ENCODE measurements at regions not wholly inside any gene's neighbourhood (a gene's known extent, or its start where the extent isn't known, plus 50 kb on each side); places are given as distances from the start of the nearest gene placed in this dataset.
"Not testable (repeated sequence)": the region's sequence is repeated elsewhere in the genome, so short reads cannot be mapped to it uniquely, and the experiment has no call there.

GRCh38 chr2:62627667-62628066 is 77.8 kb upstream of the EHBP1 start:
- Histone ChIP-seq H3K4me3 (no peak overlapping the region), H3K27ac (no peak overlapping the region), H3K27me3 (no peaks in the 10 kb centered on the region), H3K36me3 (no peaks in the 10 kb centered on the region), H3K9me3 (no peaks in the 10 kb centered on the region), H3K4me1 (no peaks in the 10 kb centered on the region)
- TF ChIP-seq CTCF (IDR thresholded peaks at IDR 0.05), result no peak
- TF ChIP-seq POLR2A (IDR thresholded peaks at IDR 0.05), result no peak
- DNase-seq, result no peak
- intact Hi-C loops (cut with DNase I), result no loop called here
- 75 to 89% methylated on average over 5 of the region's 5 CpGs for WGBS, 2 donors

GRCh38 chr2:62624855-62625254 is 80.7 kb upstream of the EHBP1 start:
- Histone ChIP-seq H3K9me3 (peaks cover 0 to 6% (median 0%) of the 10 kb centered on the region in 3 donors), H3K4me3 (no peak overlapping the region), H3K27ac (no peak overlapping the region), H3K4me1 (no peaks in the 10 kb centered on the region), H3K36me3 (no peaks in the 10 kb centered on the region), H3K27me3 (no peaks in the 10 kb centered on the region)
- intact Hi-C loops (cut with DNase I), result no loop called here
- no peak for DNase-seq
- WGBS, 2 donors, result 69 to 71% methylated on average over 3 of the region's 3 CpGs
- TF ChIP-seq CTCF (IDR thresholded peaks at IDR 0.05), result no peak
- TF ChIP-seq POLR2A (IDR thresholded peaks at IDR 0.05), result no peak

- H3K4me1 ChIP-seq; H3K36me3 ChIP-seq; H3K9me3 ChIP-seq; H3K27ac ChIP-seq; H3K4me3 ChIP-seq; H3K27me3 ChIP-seq; DNase-seq; intact Hi-C loops (cut with DNase I): not testable (repeated sequence)
- 86 to 100% methylated on average over 2 of the region's 2 CpGs for WGBS, 2 donors
Observed at GRCh38 chr2:62616486-62616885, 89.0 kb upstream of the EHBP1 start.

GRCh38 chr2:62611854-62612253 is 93.7 kb upstream of the EHBP1 start:
- H3K4me3 ChIP-seq, result no peak overlapping the region
- intact Hi-C loops (cut with DNase I), result no loop called here

GRCh38 chr2:62605471-62605870 is 99.5 kb upstream of the TMEM17 start:
- DNase-seq; intact Hi-C loops (cut with DNase I); H3K4me1 ChIP-seq; H3K27me3 ChIP-seq; H3K36me3 ChIP-seq; H3K27ac ChIP-seq; H3K4me3 ChIP-seq: not testable (repeated sequence)
- peaks cover 0 to 10% (median 0%) of the 10 kb centered on the region in 3 donors for H3K9me3 ChIP-seq
- WGBS, 2 donors, result 100% methylated on average over 1 of the region's 13 CpGs; no CpG with 5 or more reads in 1 of the 2 donors

More at GRCh38 chr2:62611854-62612253, 93.7 kb upstream of the EHBP1 start:
- H3K27me3 ChIP-seq, result no peaks in the 10 kb centered on the region
- no peaks in the 10 kb centered on the region for H3K36me3 ChIP-seq
- H3K4me1 ChIP-seq, result no peaks in the 10 kb centered on the region
- H3K27ac ChIP-seq, result no peak overlapping the region
- WGBS, 2 donors, result 68 to 74% methylated on average over 2 of the region's 2 CpGs
- no peak for DNase-seq
- TF ChIP-seq POLR2A (IDR thresholded peaks at IDR 0.05) (no peak), CTCF (IDR thresholded peaks at IDR 0.05) (no peak)
- peaks cover 0 to 2% (median 0%) of the 10 kb centered on the region in 3 donors for H3K9me3 ChIP-seq

GRCh38 chr2:62604336-62604735 is 98.3 kb upstream of the TMEM17 start:
- intact Hi-C loops (cut with DNase I), result no loop called here
- Histone ChIP-seq H3K4me1 (no peaks in the 10 kb centered on the region), H3K27ac (no peak overlapping the region)

More at GRCh38 chr2:62604336-62604735, 98.3 kb upstream of the TMEM17 start:
- Histone ChIP-seq H3K36me3 (no peaks in the 10 kb centered on the region), H3K27me3 (no peaks in the 10 kb centered on the region), H3K4me3 (no peak overlapping the region), H3K9me3 (peaks cover 0 to 10% (median 0%) of the 10 kb centered on the region in 3 donors)
- WGBS, 2 donors, result 20 to 36% methylated on average over 2 of the region's 2 CpGs
- TF ChIP-seq POLR2A (IDR thresholded peaks at IDR 0.05), result no peak
- TF ChIP-seq CTCF (IDR thresholded peaks at IDR 0.05), result no peak
- DNase-seq, result no peak

Data from esophagus squamous epithelium (tissue), 5 donors.